Choroid plexus epithelial cell (primary cell): ENCODE measurements at regions not wholly inside any gene's neighbourhood (a gene's known extent, or its start where the extent isn't known, plus 50 kb on each side); places are given as distances from the start of the nearest gene placed in this dataset.
"Not testable (repeated sequence)": the region's sequence is repeated elsewhere in the genome, so short reads cannot be mapped to it uniquely, and the experiment has no call there.

ENCODE experiments used
- DNase-seq: peaks from one replicate; pipeline ENCODE4 v3.0.0-alpha.2; 2010; ENCODE audit warnings: low read depth
- H3K4me3 ChIP-seq: 2 replicates; pipeline ENCODE4 v1.5.1; 2011; ENCODE audit warnings: low read depth, mild to moderate bottlenecking, control low read depth, low read length, moderate library complexity
- CTCF ChIP-seq: conservative IDR thresholded peaks from 2 replicates; pipeline ENCODE4 v1.5.1; 2011; ENCODE audit warnings: low read depth, mild to moderate bottlenecking, control low read depth, inconsistent platforms, low read length, moderate library complexity

- TF ChIP-seq CTCF: no peak
- no peak for DNase-seq
- no peak overlapping the region for H3K4me3 ChIP-seq
These were observed 663.3 kb downstream of the SUCLG1 start for GRCh38 chr2:83795777-83796176.

- DNase-seq, H3K4me3 ChIP-seq: not testable (repeated sequence)
These were observed 668.6 kb downstream of the SUCLG1 start for GRCh38 chr2:83790467-83790866.

DNA sequence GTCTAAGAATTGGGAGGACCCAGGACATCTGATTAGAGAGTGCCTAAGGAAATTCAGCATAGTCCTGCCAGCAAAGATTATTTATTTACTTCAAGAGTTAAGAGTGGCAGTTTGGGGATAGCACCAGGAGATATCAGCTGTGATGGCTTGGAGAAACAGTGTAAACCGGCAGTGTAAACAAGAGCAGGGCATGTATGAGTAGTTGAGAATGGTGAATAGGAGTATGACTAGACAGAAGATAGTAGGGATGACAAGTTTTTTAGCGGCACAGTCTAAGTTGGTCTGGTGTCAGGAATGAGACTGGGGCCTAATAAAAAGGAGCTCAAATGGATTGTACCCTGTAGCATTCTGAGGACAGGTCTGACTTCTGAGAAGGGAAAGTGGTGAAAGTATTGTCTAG is 669.4 kb downstream of the SUCLG1 start:
- H3K4me3 ChIP-seq, DNase-seq: not testable (repeated sequence)

DNA sequence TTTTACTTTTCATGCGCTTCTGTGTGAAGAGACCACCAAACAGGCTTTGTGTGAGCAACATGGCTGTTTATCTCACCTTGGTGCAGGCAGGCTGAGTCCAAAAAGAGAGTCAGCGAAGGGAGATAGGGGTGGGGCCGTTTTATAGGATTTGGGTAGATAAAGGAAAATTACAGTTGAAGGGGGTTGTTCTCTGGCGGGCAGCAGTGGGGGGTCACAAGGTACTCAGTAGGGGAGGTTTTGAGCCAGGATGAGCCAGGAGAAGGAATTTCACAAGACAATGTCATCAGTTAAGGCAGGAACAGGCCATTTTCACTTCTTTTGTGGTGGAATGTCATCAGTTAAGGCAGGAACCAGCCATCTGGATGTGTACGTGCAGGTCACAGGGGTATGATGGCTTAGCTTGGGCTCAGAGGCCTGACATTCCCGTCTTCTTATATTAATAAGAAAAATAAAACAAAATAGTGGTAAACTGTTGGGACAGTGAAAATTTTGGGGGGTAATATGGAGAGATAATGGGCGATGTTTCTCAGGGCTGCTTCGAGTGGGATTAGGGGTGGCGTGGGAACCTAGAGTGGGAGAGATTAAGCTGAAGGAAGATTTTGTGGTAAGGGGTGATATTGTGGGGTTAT is 670.0 kb downstream of the SUCLG1 start:
- not testable (repeated sequence) for H3K4me3 ChIP-seq, DNase-seq

GRCh38 chr2:83787189-83787588 is 671.9 kb downstream of the SUCLG1 start:
- no peak overlapping the region for H3K4me3 ChIP-seq
- TF ChIP-seq CTCF: no peak
- DNase-seq: no peak

GRCh38 chr2:83786140-83786539 is 672.9 kb downstream of the SUCLG1 start:
- DNase-seq: no peak
- TF ChIP-seq CTCF: no peak
- no peak overlapping the region for H3K4me3 ChIP-seq

GRCh38 chr2:83784947-83785346 is 674.1 kb downstream of the SUCLG1 start:
- no peak for TF ChIP-seq CTCF
- H3K4me3 ChIP-seq: no peak overlapping the region

DNA sequence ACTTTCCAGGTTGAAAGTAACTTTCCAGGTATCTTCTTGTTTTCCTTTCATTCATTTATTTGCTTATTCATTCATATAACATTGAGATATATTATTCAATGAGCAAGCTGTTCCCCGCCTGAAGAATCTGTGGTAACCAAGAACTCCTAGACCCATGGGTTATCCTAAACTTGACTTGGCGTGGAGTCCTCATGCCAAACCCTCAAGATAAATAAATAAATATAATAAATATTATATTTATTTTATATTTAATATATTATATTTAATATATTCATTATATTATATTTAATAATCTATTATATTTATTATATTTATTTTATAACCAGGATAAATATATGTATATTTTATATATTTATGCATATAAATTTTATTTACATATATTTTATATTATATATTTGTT is 674.8 kb downstream of the SUCLG1 start:
- H3K4me3 ChIP-seq: no peak overlapping the region
- TF ChIP-seq CTCF: no peak
- no peak for DNase-seq

More at GRCh38 chr2:83784947-83785346, 674.1 kb downstream of the SUCLG1 start:
- no peak for DNase-seq

DNA sequence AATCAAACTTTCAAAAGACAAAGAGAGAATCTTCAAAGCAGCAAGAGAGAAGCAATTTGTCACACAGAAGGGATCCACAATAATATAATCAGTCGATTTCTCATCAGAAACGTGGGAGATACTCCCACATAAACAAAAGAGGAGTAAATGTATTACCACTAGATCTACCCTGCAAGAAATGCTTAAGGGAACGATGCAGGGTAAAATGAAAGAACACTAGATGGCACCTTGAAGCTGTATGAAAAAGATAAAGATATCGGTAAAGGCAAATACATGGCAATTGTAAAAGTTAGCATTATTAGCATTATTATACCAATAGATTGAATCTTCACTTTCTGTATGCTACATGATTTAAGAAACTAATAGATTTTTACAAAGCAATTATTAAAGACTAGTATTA is 677.0 kb downstream of the SUCLG1 start:
- no peak for TF ChIP-seq CTCF
- no peak overlapping the region for H3K4me3 ChIP-seq
- DNase-seq: no peak
